SK-N-SH (cell line): ENCODE measurements at regions not wholly inside any gene's neighbourhood (a gene's known extent, or its start where the extent isn't known, plus 50 kb on each side); places are given as distances from the start of the nearest gene placed in this dataset.

Source experiments
- CTCF ChIA-PET: fragments of 300-600, 350-600 bp; formaldehyde crosslinking; extraction: SDS; loops from one replicate; lab custom pipeline; 2021; lab: Yijun Ruan, JAX
- POLR2A ChIA-PET: fragments of 350-600 bp; sonication (Branson Sonifier 250); formaldehyde crosslinking; extraction: SDS; loops from one replicate; lab custom pipeline; 2020; ENCODE audit warnings: antibody characterized with exemption, inconsistent platforms; lab: Yijun Ruan, JAX
- DNase-seq: peaks from one replicate; pipeline ENCODE4 v3.0.0; 2012
- H2AFZ ChIP-seq: fragments of 200-600 bp; sonication (generic); 2 replicates; pipeline ENCODE4 v1.8.1; 2016; ENCODE audit warnings: antibody characterized with exemption, mild to moderate bottlenecking, low read depth
- H3F3A ChIP-seq: fragments of 200-600 bp; sonication (generic); replicated peaks from 2 replicates; pipeline ENCODE3; 2016; ENCODE audit warnings: antibody characterized with exemption, mild to moderate bottlenecking; ENCODE audit not compliant: insufficient read depth
- H3K27ac ChIP-seq, 2 experiments: fragments of 200-500 bp in 1 of 2; fragments of 200-600 bp in 1 of 2; sonication (Bioruptor generic) in 1 of 2; sonication (generic), shearing (Covaris generic) in 1 of 2; 2 replicates each; pipeline versions ENCODE4 v1.5.1 to v1.6.1; 2014 to 2016; ENCODE audit warnings: low read depth in 2 of 2, inconsistent platforms in 1 of 2, low read length in 1 of 2, mild to moderate bottlenecking in 1 of 2, mixed read lengths in 1 of 2
- H3K27me3 ChIP-seq: fragments of 200-600 bp; sonication (generic), shearing (Covaris generic); 2 replicates; pipeline ENCODE4 v1.6.1; 2016; ENCODE audit warnings: mixed run types; ENCODE audit not compliant: insufficient read depth
- H3K36me3 ChIP-seq, 2 experiments: fragments of 200-500 bp in 1 of 2; fragments of 200-600 bp in 1 of 2; sonication (Bioruptor generic) in 1 of 2; sonication (generic) in 1 of 2; replicated peaks in 1 of 2; 2 replicates each; pipeline versions ENCODE3 to v1.5.1; 2014 to 2016; ENCODE audit warnings: low read length in 1 of 2, mild to moderate bottlenecking in 1 of 2; ENCODE audit not compliant: insufficient read depth in 2 of 2, control insufficient read depth in 1 of 2
- H3K4me1 ChIP-seq, 2 experiments: fragments of 200-500 bp in 1 of 2; fragments of 200-600 bp in 1 of 2; sonication (Bioruptor generic) in 1 of 2; sonication (generic), shearing (Covaris generic) in 1 of 2; 2 replicates each; pipeline versions ENCODE4 v1.5.1 to v1.6.1; 2014 to 2016; ENCODE audit warnings: low read depth in 1 of 2, low read length in 1 of 2, mixed run types in 1 of 2; ENCODE audit not compliant: insufficient read depth in 2 of 2, control insufficient read depth in 1 of 2
- H3K4me2 ChIP-seq: fragments of 200-600 bp; sonication (generic), shearing (Covaris generic); 2 replicates; pipeline ENCODE4 v1.6.1; 2017; ENCODE audit warnings: mixed run types
- H3K4me3 ChIP-seq, 2 experiments: fragments of 200-500 bp in 1 of 2; fragments of 200-600 bp in 1 of 2; sonication (Bioruptor generic) in 1 of 2; sonication (generic), shearing (Covaris generic) in 1 of 2; 2 replicates each; pipeline versions ENCODE4 v1.5.1 to v1.8.1; 2014 to 2016; ENCODE audit warnings: low read depth in 2 of 2, inconsistent platforms in 1 of 2, low read length in 1 of 2, mild to moderate bottlenecking in 1 of 2, mixed read lengths in 1 of 2, moderate library complexity in 1 of 2
- H3K79me2 ChIP-seq: fragments of 200-600 bp; sonication (generic); 2 replicates; pipeline ENCODE4 v1.8.1; 2017; ENCODE audit warnings: mild to moderate bottlenecking; ENCODE audit not compliant: insufficient read depth
- H3K9ac ChIP-seq: fragments of 200-600 bp; sonication (generic); 2 replicates; pipeline ENCODE4 v1.6.1; 2017; ENCODE audit warnings: mixed run types
- H3K9me2 ChIP-seq: fragments of 200-600 bp; sonication (generic); 2 replicates; pipeline ENCODE4 v1.6.1; 2017; ENCODE audit warnings: mixed run types
- H3K9me3 ChIP-seq: fragments of 200-600 bp; sonication (generic); 2 replicates; pipeline ENCODE4 v1.6.1; 2017; ENCODE audit warnings: mixed run types, mild to moderate bottlenecking, moderate library complexity
- H4K20me1 ChIP-seq: fragments of 200-600 bp; sonication (generic); 2 replicates; pipeline ENCODE4 v1.6.1; 2017; ENCODE audit warnings: mild to moderate bottlenecking, mixed run types; ENCODE audit not compliant: insufficient read depth
- CHD2 ChIP-seq: fragments of 150-350 bp; IDR thresholded peaks from 2 replicates; pipeline ENCODE4 v1.6.1; 2018; ENCODE audit warnings: low read length; ENCODE audit not compliant: partially characterized antibody
- CTCF ChIP-seq: fragments of 200-600 bp; sonication (generic); IDR thresholded peaks from 2 replicates; pipeline ENCODE4 v1.6.1; 2017; ENCODE audit warnings: antibody characterized with exemption, mild to moderate bottlenecking, moderate library complexity
- EP300 ChIP-seq, 2 experiments: IDR thresholded peaks; 2 replicates each; pipeline versions ENCODE4 v1.4.0 to v1.6.1; 2012; ENCODE audit warnings: borderline replicate concordance in 1 of 2, low read depth in 1 of 2, low read length in 1 of 2
- EZH2phosphoT487 ChIP-seq: fragments of 200-600 bp; sonication (generic); IDR thresholded peaks from 2 replicates; pipeline ENCODE4 v1.6.1; 2017; ENCODE audit warnings: low read depth, mixed run types, mild to moderate bottlenecking, antibody characterized with exemption, moderate library complexity, borderline replicate concordance
- FOSL2 ChIP-seq: IDR thresholded peaks from 2 replicates; pipeline ENCODE4 v1.4.0; 2012; ENCODE audit warnings: low read depth, mild to moderate bottlenecking, moderate library complexity, borderline replicate concordance
- FOXM1 ChIP-seq: IDR thresholded peaks from 2 replicates; pipeline ENCODE4 v1.4.0; 2012; ENCODE audit warnings: low read depth, mild to moderate bottlenecking
- GATA2 ChIP-seq: sonication (generic); formaldehyde crosslinking; IDR thresholded peaks from 2 replicates; pipeline ENCODE4 v1.5.0; 2020; ENCODE audit warnings: mild to moderate bottlenecking, missing genetic modification reagents
- IRF3 ChIP-seq: fragments of 150-350 bp; IDR thresholded peaks from 2 replicates; pipeline ENCODE4 v1.6.1; 2016; ENCODE audit warnings: mild to moderate bottlenecking, low read depth, low read length
- JUND ChIP-seq: IDR thresholded peaks from 2 replicates; pipeline ENCODE4 v1.4.0; 2012
- MAX ChIP-seq: IDR thresholded peaks from 2 replicates; pipeline ENCODE4 v1.4.0; 2012; ENCODE audit warnings: low read depth
- NFIC ChIP-seq: IDR thresholded peaks from 2 replicates; pipeline ENCODE4 v1.4.0; 2012; ENCODE audit warnings: borderline replicate concordance
- PBX3 ChIP-seq: IDR thresholded peaks from 2 replicates; pipeline ENCODE4; 2012
- POLR2AphosphoS5 ChIP-seq: IDR thresholded peaks from 2 replicates; pipeline ENCODE4 v1.6.1; 2012; ENCODE audit warnings: low read depth, low read length
- RAD21 ChIP-seq: IDR thresholded peaks from 2 replicates; pipeline ENCODE4 v1.6.1; 2012; ENCODE audit warnings: mild to moderate bottlenecking, low read length
- RXRA ChIP-seq: IDR thresholded peaks from 2 replicates; pipeline ENCODE4 v1.4.0; 2012; ENCODE audit warnings: low read depth, mild to moderate bottlenecking, borderline replicate concordance
- SIN3A ChIP-seq: IDR thresholded peaks from 2 replicates; pipeline ENCODE4 v1.6.1; 2012; ENCODE audit warnings: low read depth, mild to moderate bottlenecking, low read length, moderate library complexity, borderline replicate concordance
- TAF1 ChIP-seq: IDR thresholded peaks from 2 replicates; pipeline ENCODE4 v1.6.1; 2012; ENCODE audit warnings: low read depth, mild to moderate bottlenecking, low read length, moderate library complexity, borderline replicate concordance
- YY1 ChIP-seq: IDR thresholded peaks from 2 replicates; pipeline ENCODE4 v1.4.0; 2012; ENCODE audit warnings: low read depth, mild to moderate bottlenecking
- ZBTB33 ChIP-seq: IDR thresholded peaks from 2 replicates; pipeline ENCODE4 v1.4.0; 2012; ENCODE audit warnings: low read depth, borderline replicate concordance
- WGBS: methylation state at CpG from one replicate; pipeline ENCODE4 v1.1.6; 2017; ENCODE audit warnings: low lambda C conversion rate; 5-methylcytosine and 5-hydroxymethylcytosine counted together

- Histone ChIP-seq H3K79me2 (no peaks in the 10 kb centered on the region), H3K27ac (no peak overlapping the region), H3F3A (no peaks in the 10 kb centered on the region), H3K9me2 (no peaks in the 10 kb centered on the region), H3K4me1 (no peaks in the 10 kb centered on the region), H3K4me3 (no peak overlapping the region), H3K9ac (no peak overlapping the region), H2AFZ (no peak overlapping the region), H3K9me3 (no peaks in the 10 kb centered on the region), H3K4me2 (no peak overlapping the region), H3K27me3 (no peaks in the 10 kb centered on the region), H4K20me1 (no peaks in the 10 kb centered on the region), H3K36me3 (no peaks in the 10 kb centered on the region)
- no peak for TF ChIP-seq CTCF
- no peak for TF ChIP-seq RAD21
- TF ChIP-seq FOSL2, result no peak
- no peak for TF ChIP-seq EZH2phosphoT487
- CTCF ChIA-PET, result no interaction called here
- DNase-seq, result no peak
- 61% methylated on average over 4 of the region's 4 CpGs for WGBS
- POLR2A ChIA-PET, result no interaction called here
These were observed 296.9 kb downstream of the NUAK1 start for GRCh38 chr12:105841840-105842239.

- no peak for DNase-seq
- WGBS, result 74% methylated on average over 2 of the region's 2 CpGs
- Histone ChIP-seq H3K36me3 (no peaks in the 10 kb centered on the region), H3K27ac (no peak overlapping the region), H4K20me1 (no peaks in the 10 kb centered on the region), H2AFZ (no peak overlapping the region), H3K9me3 (no peaks in the 10 kb centered on the region), H3K4me2 (no peak overlapping the region), H3K9ac (no peak overlapping the region), H3K27me3 (no peaks in the 10 kb centered on the region), H3K4me3 (no peak overlapping the region), H3K79me2 (no peaks in the 10 kb centered on the region), H3K4me1 (no peaks in the 10 kb centered on the region), H3F3A (no peaks in the 10 kb centered on the region), H3K9me2 (no peaks in the 10 kb centered on the region)
- TF ChIP-seq CHD2 (no peak), RXRA (no peak), CTCF (no peak), JUND (no peak), MAX (no peak), POLR2AphosphoS5 (no peak), FOXM1 (no peak), PBX3 (no peak), YY1 (no peak), IRF3 (no peak), TAF1 (no peak), EZH2phosphoT487 (no peak), ZBTB33 (no peak), NFIC (no peak), SIN3A (no peak), GATA2 (CRISPR knock-in tag) (no peak), EP300 (IDR thresholded peaks at IDR 0.05; ENCODE audit: borderline replicate concordance in 1 of 2, low read depth in 1 of 2, low read length in 1 of 2) (no peak)
- POLR2A ChIA-PET, result no interaction called here
- CTCF ChIA-PET, result no interaction called here
These were observed 295.2 kb downstream of the NUAK1 start for GRCh38 chr12:105843561-105843960.
